ENCODE measurements at regions not wholly inside any gene's neighbourhood (a gene's known extent, or its start where the extent isn't known, plus 50 kb on each side); places are given as distances from the start of the nearest gene placed in this dataset.

- Histone ChIP-seq H3K4me3 (ENCODE audit: control insufficient read depth in 2 of 3, extremely low read depth in 1 of 3, insufficient read depth in 2 of 3, low read depth in 1 of 3, low read length in 3 of 3) (no peak overlapping the region), H3K4me2 (ENCODE audit: control insufficient read depth, extremely low read depth, insufficient read depth, low read depth, low read length) (no peak overlapping the region), H3K36me3 (ENCODE audit: control insufficient read depth in 2 of 2, extremely low read depth in 1 of 2, insufficient read depth in 2 of 2, low read length in 2 of 2) (no peaks in the 10 kb centered on the region), H4K20me1 (ENCODE audit: control insufficient read depth, extremely low read depth, insufficient read depth, low read length) (no peaks in the 10 kb centered on the region), H3K27ac (ENCODE audit: control insufficient read depth, insufficient read depth, low read length) (no peak overlapping the region), H3K9ac (ENCODE audit: control insufficient read depth, extremely low read depth, insufficient read depth, low read length) (no peak overlapping the region), H3K9me3 (ENCODE audit: control insufficient read depth, low read depth, low read length) (no peaks in the 10 kb centered on the region), H3K4me1 (ENCODE audit: control insufficient read depth, extremely low read depth, insufficient read depth, low read length) (no peaks in the 10 kb centered on the region), H3K79me2 (ENCODE audit: control insufficient read depth, insufficient read depth, low read length) (no peaks in the 10 kb centered on the region), H3K9me1 (ENCODE audit: control insufficient read depth, extremely low read depth, insufficient read depth, low read length) (no peaks in the 10 kb centered on the region), H2AFZ (ENCODE audit: control insufficient read depth, low read length) (no peak overlapping the region), H3K27me3 (ENCODE audit: control insufficient read depth, extremely low read depth, insufficient read depth, low read length) (no peaks in the 10 kb centered on the region)
- TF ChIP-seq, protein P1, sequence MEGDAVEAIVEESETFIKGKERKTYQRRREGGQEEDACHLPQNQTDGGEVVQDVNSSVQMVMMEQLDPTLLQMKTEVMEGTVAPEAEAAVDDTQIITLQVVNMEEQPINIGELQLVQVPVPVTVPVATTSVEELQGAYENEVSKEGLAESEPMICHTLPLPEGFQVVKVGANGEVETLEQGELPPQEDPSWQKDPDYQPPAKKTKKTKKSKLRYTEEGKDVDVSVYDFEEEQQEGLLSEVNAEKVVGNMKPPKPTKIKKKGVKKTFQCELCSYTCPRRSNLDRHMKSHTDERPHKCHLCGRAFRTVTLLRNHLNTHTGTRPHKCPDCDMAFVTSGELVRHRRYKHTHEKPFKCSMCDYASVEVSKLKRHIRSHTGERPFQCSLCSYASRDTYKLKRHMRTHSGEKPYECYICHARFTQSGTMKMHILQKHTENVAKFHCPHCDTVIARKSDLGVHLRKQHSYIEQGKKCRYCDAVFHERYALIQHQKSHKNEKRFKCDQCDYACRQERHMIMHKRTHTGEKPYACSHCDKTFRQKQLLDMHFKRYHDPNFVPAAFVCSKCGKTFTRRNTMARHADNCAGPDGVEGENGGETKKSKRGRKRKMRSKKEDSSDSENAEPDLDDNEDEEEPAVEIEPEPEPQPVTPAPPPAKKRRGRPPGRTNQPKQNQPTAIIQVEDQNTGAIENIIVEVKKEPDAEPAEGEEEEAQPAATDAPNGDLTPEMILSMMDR (optimal IDR thresholded peaks at IDR 0.05 in 1 of 3, IDR thresholded peaks at IDR 0.05 in 1 of 3, conservative IDR thresholded peaks at IDR 0.05 in 1 of 3; ENCODE audit: extremely low read depth in 1 of 3, insufficient read depth in 2 of 3, low read length in 3 of 3) = no peak
- no peak for TF ChIP-seq EZH2 (IDR thresholded peaks at IDR 0.05; ENCODE audit: low read length)
- dilution Hi-C loops (cut with MboI; ENCODE audit: extremely low pct_ligation_motif_present, low sequenced_read_pairs) = no loop called here
- no peak for FAIRE-seq
- no peak for DNase-seq (ENCODE audit: low read depth, low spot score)
Observed at GRCh38 chr14:54267172-54267571, 129.6 kb upstream of the CDKN3 start.

- TF ChIP-seq, protein P1 (optimal IDR thresholded peaks at IDR 0.05 in 1 of 3, IDR thresholded peaks at IDR 0.05 in 1 of 3, conservative IDR thresholded peaks at IDR 0.05 in 1 of 3; ENCODE audit: extremely low read depth in 1 of 3, insufficient read depth in 2 of 3, low read length in 3 of 3) = no peak
- no peak for TF ChIP-seq EZH2 (IDR thresholded peaks at IDR 0.05; ENCODE audit: low read length)
- dilution Hi-C loops (cut with MboI; ENCODE audit: extremely low pct_ligation_motif_present, low sequenced_read_pairs) = no loop called here
Observed at GRCh38 chr14:54275997-54276725, 120.6 kb upstream of the CDKN3 start.

More at GRCh38 chr14:54275997-54276725, 120.6 kb upstream of the CDKN3 start:
- H4K20me1 ChIP-seq (ENCODE audit: control insufficient read depth, extremely low read depth, insufficient read depth, low read length) = no peaks in the 10 kb centered on the region
- no peak overlapping the region for H3K4me3 ChIP-seq (ENCODE audit: control insufficient read depth in 2 of 3, extremely low read depth in 1 of 3, insufficient read depth in 2 of 3, low read depth in 1 of 3, low read length in 3 of 3)
- no peak overlapping the region for H3K4me2 ChIP-seq (ENCODE audit: control insufficient read depth, extremely low read depth, insufficient read depth, low read depth, low read length)
- no peak overlapping the region for H2AFZ ChIP-seq (ENCODE audit: control insufficient read depth, low read length)
- no peak overlapping the region for H3K27ac ChIP-seq (ENCODE audit: control insufficient read depth, insufficient read depth, low read length)
- H3K9ac ChIP-seq (ENCODE audit: control insufficient read depth, extremely low read depth, insufficient read depth, low read length) = no peak overlapping the region
- H3K27me3 ChIP-seq (ENCODE audit: control insufficient read depth, extremely low read depth, insufficient read depth, low read length) = no peaks in the 10 kb centered on the region
- DNase-seq (ENCODE audit: low read depth, low spot score) (no peak), FAIRE-seq (no peak)
- H3K36me3 ChIP-seq (ENCODE audit: control insufficient read depth in 2 of 2, extremely low read depth in 1 of 2, insufficient read depth in 2 of 2, low read length in 2 of 2) = no peaks in the 10 kb centered on the region
- no peaks in the 10 kb centered on the region for H3K9me1 ChIP-seq (ENCODE audit: control insufficient read depth, extremely low read depth, insufficient read depth, low read length)
- H3K4me1 ChIP-seq (ENCODE audit: control insufficient read depth, extremely low read depth, insufficient read depth, low read length) = no peaks in the 10 kb centered on the region
- H3K9me3 ChIP-seq (ENCODE audit: control insufficient read depth, low read depth, low read length) = no peaks in the 10 kb centered on the region
- no peaks in the 10 kb centered on the region for H3K79me2 ChIP-seq (ENCODE audit: control insufficient read depth, insufficient read depth, low read length)
